GM12891 (cell line): ENCODE measurements at regions not wholly inside any gene's neighbourhood (a gene's known extent, or its start where the extent isn't known, plus 50 kb on each side); places are given as distances from the start of the nearest gene placed in this dataset.

Experiments used
- DNase-seq: peaks from one replicate; pipeline ENCODE4 v3.0.0; 2011; ENCODE audit warnings: low spot score; ENCODE audit not compliant: insufficient read length
- FAIRE-seq: peaks from 2 replicates; lab custom pipeline; 2011; peaks lifted over from hg19 to GRCh38; lab: Jason Lieb, UNC
- PAX5 ChIP-seq: IDR thresholded peaks from 2 replicates; pipeline ENCODE4 v1.6.1; 2011; ENCODE audit warnings: low read length, moderate library complexity, mild to moderate bottlenecking; ENCODE audit not compliant: insufficient read depth, severe bottlenecking
- POLR2A ChIP-seq: IDR thresholded peaks from 2 replicates; pipeline ENCODE4 v1.6.1; 2011; ENCODE audit warnings: low read depth, low read length, control low read depth
- POLR2AphosphoS5 ChIP-seq: IDR thresholded peaks from 2 replicates; pipeline ENCODE4 v1.6.1; 2011; ENCODE audit warnings: low read depth, low read length, control low read depth
- POU2F2 ChIP-seq: IDR thresholded peaks from 2 replicates; pipeline ENCODE4 v1.6.1; 2011; ENCODE audit warnings: low read depth, mild to moderate bottlenecking, control low read depth, low read length, moderate library complexity
- SPI1 ChIP-seq: IDR thresholded peaks from 2 replicates; pipeline ENCODE4 v1.6.1; 2011; ENCODE audit warnings: low read depth, low read length, control low read depth
- TAF1 ChIP-seq: IDR thresholded peaks from 2 replicates; pipeline ENCODE4 v1.6.1; 2011; ENCODE audit warnings: low read depth, low read length, control low read depth

DNA sequence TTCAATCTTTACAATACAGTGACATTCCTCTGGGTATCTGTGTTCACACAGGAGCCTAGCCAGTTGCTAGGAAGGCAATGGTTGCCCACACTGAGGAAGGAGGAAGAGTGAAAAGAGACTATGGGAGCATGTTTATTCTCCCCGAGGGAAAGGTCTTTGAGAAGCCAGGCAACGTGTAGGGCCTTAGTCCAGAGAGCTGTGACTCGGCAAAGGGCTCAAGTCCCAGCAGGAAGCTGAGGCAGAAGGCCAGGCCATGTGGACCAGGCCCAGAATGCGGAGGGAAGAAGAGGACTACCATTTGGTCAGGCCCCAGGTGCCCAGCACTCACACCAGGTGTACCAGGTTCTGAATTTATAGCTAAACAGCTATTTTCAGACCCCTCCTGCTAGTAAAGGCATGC is 136.6 kb upstream of the DMAC1 start:
- FAIRE-seq, result no peak
- no peak for DNase-seq

DNA sequence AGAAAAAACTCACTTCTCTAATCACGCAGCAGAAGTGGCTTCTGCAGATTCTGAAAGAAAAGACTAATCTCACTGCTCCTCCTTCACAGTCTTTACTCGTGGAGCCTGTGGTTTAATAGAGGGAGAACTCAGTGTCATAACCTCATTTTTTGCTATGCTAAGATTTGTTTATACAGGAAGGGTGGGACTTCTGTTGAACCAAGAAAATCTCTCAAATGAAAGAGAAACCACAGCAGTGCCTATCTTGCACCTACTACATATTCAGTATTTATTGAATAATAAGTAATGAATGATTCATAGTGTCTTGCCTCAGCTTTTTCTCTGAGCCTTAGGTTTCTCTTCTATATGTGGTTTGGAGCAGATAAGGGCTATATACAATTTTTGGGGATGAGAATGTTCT is 136.1 kb upstream of the DMAC1 start:
- no peak for TF ChIP-seq POU2F2
- no peak for TF ChIP-seq TAF1
- TF ChIP-seq POLR2AphosphoS5, result no peak
- no peak for TF ChIP-seq PAX5
- no peak for TF ChIP-seq SPI1
- TF ChIP-seq POLR2A, result no peak
- FAIRE-seq (no peak), DNase-seq (peak; percentile 3)

More for the DNA sequence above, 136.6 kb upstream of the DMAC1 start:
- no peak for TF ChIP-seq TAF1
- no peak for TF ChIP-seq POLR2A
- no peak for TF ChIP-seq POLR2AphosphoS5
- TF ChIP-seq PAX5, result no peak
- no peak for TF ChIP-seq POU2F2
- TF ChIP-seq SPI1, result no peak

DNA sequence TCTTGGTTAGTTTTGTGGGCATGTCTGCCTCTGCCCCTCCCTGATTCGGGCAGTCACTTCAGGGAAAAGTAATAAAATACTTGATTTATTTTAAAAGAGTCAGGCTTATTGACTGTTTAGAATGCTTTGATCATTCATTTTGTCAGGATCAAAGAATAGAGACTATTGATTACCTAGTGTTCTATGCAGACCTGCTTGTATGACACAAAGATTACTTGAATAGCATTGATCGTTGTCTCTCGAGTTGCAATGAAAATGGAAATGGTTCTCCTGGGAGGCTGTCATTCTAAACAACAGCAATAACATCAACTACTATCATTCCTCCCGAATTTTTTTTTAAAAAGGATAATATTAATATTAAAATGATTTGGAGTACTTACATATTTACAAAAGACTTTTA is 133.2 kb upstream of the DMAC1 start:
- DNase-seq (no peak), FAIRE-seq (no peak)
- no peak for TF ChIP-seq SPI1
- TF ChIP-seq POLR2AphosphoS5, result no peak
- TF ChIP-seq PAX5, result no peak
- TF ChIP-seq TAF1, result no peak
- TF ChIP-seq POLR2A, result no peak
- no peak for TF ChIP-seq POU2F2

DNA sequence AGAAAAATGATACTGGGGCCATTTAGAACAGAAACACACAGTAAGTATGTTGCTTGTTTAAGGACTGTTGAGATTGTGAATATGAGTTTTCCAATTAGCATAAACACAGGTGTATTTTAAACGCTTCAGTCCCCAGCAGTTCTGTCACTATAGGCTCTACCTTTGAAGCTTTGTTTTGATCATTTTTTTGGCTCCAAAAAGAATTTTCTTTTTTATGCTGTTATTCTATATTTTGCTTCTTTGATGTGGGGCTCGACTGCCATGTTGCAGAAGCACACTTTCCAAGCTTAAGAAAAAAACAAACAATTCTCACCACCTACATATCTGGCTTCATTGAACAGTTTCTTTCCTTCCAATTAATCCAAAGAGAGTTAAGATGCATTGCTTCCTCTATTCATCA is 131.0 kb upstream of the DMAC1 start:
- no peak for DNase-seq
- FAIRE-seq, result no peak
- no peak for TF ChIP-seq POLR2AphosphoS5
- TF ChIP-seq POU2F2, result no peak
- no peak for TF ChIP-seq POLR2A
- TF ChIP-seq TAF1, result no peak
- TF ChIP-seq SPI1, result no peak
- TF ChIP-seq PAX5, result no peak

DNA sequence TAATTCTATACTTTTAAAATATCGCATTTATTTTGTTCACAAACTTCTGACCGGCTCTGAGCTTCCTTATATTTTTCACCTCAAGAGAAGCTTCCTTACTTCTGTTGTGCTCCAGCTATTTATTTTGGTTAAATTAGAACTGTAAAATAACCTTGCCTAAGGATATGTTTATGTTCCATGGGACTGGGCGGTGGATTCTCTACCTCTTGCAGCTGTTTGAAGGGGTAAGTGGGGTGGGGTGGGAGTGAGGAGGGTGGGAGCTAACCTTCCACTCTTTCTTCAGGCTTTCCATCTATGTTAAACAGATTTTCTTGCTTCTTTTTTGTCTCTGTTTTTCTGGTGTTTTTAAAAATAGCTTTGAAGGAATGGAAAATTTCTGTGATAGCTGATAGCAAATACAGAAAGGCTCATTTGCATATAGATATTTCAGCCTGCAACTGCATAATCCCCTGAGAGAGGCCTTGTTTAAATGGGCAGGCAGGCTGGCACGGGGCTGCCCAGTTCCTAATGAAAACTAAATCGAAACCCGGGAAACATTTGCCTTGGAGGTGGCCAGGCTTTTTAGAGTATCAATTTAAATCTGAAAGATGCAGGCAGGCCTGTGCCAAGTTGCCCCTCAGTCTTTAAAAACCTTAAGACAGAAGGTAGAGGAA is 122.1 kb upstream of the DMAC1 start:
- DNase-seq, result no peak
- TF ChIP-seq POU2F2 (no peak), PAX5 (no peak), POLR2AphosphoS5 (no peak), POLR2A (no peak), TAF1 (no peak), SPI1 (no peak)
- FAIRE-seq, result no peak

DNA sequence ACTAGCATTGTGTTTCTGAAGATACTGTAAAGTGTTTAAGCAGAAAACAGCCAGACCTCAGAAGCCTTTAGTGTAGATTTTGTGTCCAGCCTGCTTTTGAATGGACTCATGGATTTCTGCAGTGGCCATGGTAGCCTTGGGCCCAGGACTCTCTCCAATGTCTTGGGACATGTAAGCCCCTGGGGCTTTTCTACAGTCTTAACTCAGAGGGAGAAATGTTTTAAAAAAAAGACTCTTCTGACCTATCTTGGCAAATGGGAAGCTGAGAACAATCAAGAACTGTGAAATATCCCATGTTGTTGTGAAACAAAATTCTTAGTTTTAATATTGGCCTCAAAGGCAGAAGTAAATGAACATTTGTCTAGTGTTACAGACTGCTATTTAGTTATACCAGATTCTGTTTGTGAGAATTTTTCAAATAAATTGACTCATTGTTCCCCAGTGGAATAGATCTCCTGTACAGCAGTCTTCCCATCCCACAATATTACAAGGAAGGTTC is 112.5 kb upstream of the DMAC1 start:
- DNase-seq, result no peak
- no peak for FAIRE-seq
- no peak for TF ChIP-seq POU2F2
- TF ChIP-seq PAX5, result no peak
- no peak for TF ChIP-seq SPI1
- no peak for TF ChIP-seq POLR2A
- no peak for TF ChIP-seq POLR2AphosphoS5
- no peak for TF ChIP-seq TAF1

DNA sequence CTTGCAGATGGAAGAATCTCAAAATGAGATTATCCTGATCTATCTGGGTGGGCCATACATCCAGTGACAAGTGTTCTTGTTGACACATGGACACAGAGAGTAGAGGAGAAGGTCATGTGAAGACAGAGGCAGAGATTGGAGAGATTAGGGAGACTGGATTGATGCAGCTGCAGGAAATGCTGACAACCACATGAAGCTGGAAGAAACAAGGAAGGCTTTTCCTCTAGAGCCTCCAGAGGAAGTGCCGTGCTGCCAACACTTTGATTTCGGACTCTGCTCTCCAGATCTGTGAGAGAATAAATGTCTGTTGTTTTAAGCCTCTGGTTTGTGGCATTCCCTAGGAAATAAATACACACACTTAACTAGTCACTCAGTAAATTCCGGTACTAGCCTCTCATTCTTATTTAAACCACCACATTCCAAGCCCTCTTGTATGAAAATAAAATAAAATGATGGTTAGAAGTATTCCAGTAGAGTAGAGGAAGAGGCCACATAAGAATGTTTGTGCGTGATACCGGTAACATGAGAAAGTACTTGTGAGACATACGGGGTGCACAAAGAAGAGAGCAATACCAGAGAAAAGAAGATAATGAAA is 110.9 kb upstream of the DMAC1 start:
- no peak for TF ChIP-seq POLR2A
- no peak for TF ChIP-seq PAX5
- no peak for TF ChIP-seq SPI1
- TF ChIP-seq POU2F2, result no peak
- no peak for TF ChIP-seq POLR2AphosphoS5
- no peak for TF ChIP-seq TAF1
- FAIRE-seq, result no peak
- no peak for DNase-seq

DNA sequence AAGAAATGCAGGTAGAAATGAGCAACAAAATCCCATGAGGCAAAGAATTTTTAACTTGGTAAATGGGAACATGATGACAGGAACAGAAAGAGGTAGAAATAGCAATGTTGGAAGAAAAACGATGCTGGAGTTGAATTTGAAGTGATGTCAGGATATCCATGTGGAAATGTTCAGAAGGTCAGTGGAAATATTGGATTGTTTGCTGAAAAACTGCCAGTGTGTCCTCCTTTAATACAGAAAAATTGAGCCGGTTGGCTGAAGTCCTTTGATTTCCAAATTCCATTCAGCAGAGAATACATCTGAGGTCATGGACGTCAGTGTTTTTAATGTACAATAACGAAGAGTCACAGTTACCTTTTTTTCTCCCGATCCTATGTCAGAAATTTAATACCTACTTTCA is 110.0 kb upstream of the DMAC1 start:
- TF ChIP-seq TAF1 (no peak), POU2F2 (no peak), POLR2AphosphoS5 (no peak), SPI1 (no peak), PAX5 (no peak), POLR2A (no peak)
- FAIRE-seq (no peak), DNase-seq (no peak)

DNA sequence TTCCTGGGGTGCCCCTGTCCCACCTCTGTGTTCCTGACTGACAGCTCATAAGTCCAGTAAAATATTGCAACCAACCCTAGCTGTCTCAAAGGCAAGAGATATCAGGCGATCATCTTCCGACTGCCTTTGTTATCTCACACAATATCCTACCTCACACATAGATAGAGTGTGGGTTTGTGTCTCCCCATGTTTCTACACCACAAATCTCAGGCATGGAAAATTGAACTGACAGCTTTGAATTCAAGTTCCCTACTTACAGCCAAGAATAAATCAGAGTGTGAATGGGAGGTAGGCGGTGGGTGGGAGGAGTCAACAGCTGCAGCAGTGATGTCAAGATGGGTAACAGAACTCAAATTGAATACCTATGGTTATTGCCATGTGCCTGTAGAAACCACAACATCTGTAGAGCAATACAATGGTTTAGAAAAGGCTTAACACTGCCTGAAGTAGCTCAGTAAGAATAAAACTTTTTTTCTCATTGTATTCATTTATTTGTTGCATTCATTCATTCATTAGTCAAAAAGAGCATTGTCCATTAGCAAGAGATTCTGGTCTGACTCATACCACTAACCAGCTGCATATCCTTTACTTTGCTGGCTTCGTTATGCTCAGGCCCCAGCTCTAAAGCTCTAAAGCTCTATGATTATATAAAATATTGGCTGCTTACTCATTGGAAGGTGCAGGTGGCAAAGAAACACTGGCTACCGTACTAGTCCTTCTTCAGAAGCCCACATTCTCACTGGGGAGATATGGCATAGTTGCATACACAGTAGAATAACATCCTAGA is 108.2 kb upstream of the DMAC1 start:
- TF ChIP-seq TAF1 (no peak), PAX5 (no peak), POLR2AphosphoS5 (no peak), POLR2A (no peak), SPI1 (no peak), POU2F2 (no peak)
- no peak for DNase-seq
- no peak for FAIRE-seq

DNA sequence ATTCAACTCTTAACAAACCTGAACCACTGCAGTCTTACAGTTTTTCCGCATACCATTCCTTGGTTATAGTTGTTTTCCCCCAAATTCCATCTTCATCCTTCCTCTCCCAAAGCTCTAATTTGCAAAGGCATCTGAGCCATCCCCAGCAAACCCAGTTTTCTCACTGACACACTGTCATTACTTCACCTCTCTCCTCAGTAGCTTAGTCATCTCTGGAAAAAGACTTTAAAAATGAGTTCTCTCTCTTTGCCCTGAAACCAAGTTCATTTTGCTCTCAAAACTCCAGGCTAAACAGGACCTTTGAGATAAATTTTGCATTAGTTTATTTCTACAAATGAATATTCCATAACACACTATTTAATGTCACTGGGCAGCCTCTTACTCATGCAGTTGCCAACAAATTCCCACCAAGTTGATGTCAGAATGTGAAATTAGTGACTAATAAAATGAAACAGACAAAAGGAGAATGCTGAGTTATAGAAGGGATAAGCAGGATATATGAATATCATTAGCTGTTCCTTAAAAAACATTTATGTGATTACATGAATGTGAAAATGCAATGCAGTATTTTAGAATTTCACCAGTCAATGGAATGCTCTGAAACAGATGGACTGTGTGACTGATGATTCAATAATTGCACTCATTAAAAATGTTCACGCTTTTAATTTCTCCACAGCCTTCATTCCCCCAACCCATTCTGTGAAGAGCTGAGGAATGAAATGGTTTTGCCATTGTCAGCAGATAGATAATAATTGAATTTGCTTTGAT is 107.4 kb upstream of the DMAC1 start:
- DNase-seq (no peak), FAIRE-seq (no peak)

More for the DNA sequence above, 107.4 kb upstream of the DMAC1 start:
- no peak for TF ChIP-seq POLR2A
- TF ChIP-seq TAF1, result no peak
- no peak for TF ChIP-seq PAX5
- no peak for TF ChIP-seq POLR2AphosphoS5
- no peak for TF ChIP-seq POU2F2
- TF ChIP-seq SPI1, result no peak
